ENCODE measurements at regions not wholly inside any gene's neighbourhood (a gene's known extent, or its start where the extent isn't known, plus 50 kb on each side); places are given as distances from the start of the nearest gene placed in this dataset.
A peak's percentile ranks its signal among the peaks of the same experiment; 100 is the strongest.
"Not testable (repeated sequence)": the region's sequence is repeated elsewhere in the genome, so short reads cannot be mapped to it uniquely, and the experiment has no call there.

- ATAC-seq, result no peak
- 82 to 90% methylated on average over 4 of the region's 4 CpGs for WGBS, 2 donors
- intact Hi-C loops (cut with DNase I), result no loop called here
- TF ChIP-seq CTCF (IDR thresholded peaks at IDR 0.05), result no peak
- Histone ChIP-seq H3K4me1 (no peaks in the 10 kb centered on the region), H3K27me3 (no peaks in the 10 kb centered on the region), H3K27ac (no peak overlapping the region), H3K4me3 (no peak overlapping the region), H3K36me3 (no peaks in the 10 kb centered on the region), H3K9me3 (no peaks in the 10 kb centered on the region)
- FAIRE-seq, result no peak
- DNase-seq, result no peak
Measured at GRCh38 chr2:172259827-172260226, 157.1 kb upstream of the DLX2 start.

- no peak overlapping the region for H3K27ac ChIP-seq
- H3K9me3 ChIP-seq, result no peaks in the 10 kb centered on the region
- no peak overlapping the region for H3K4me3 ChIP-seq
- intact Hi-C loops (cut with DNase I), result no loop called here
- 60 to 63% methylated on average over 8 of the region's 8 CpGs for WGBS, 2 donors
- no peak for TF ChIP-seq CTCF (IDR thresholded peaks at IDR 0.05)
- DNase-seq, result no peak
- FAIRE-seq, result no peak
- H3K4me1 ChIP-seq, result no peaks in the 10 kb centered on the region
- H3K27me3 ChIP-seq, result no peaks in the 10 kb centered on the region
- no peak for ATAC-seq
- no peaks in the 10 kb centered on the region for H3K36me3 ChIP-seq
Measured at GRCh38 chr2:172260336-172260735, 157.6 kb upstream of the DLX2 start.

GRCh38 chr2:172261292-172261691 lies 158.6 kb upstream of the DLX2 start:
- DNase-seq, result no peak
- TF ChIP-seq CTCF (IDR thresholded peaks at IDR 0.05), result no peak
- FAIRE-seq, result no peak
- WGBS, 2 donors, result 91% methylated on average over 1 of the region's 1 CpG
- ATAC-seq, result no peak
- H3K27me3 ChIP-seq, result no peaks in the 10 kb centered on the region
- no peaks in the 10 kb centered on the region for H3K36me3 ChIP-seq
- no peak overlapping the region for H3K4me3 ChIP-seq
- no peak overlapping the region for H3K27ac ChIP-seq
- intact Hi-C loops (cut with DNase I), result no loop called here
- H3K9me3 ChIP-seq, result no peaks in the 10 kb centered on the region
- H3K4me1 ChIP-seq, result no peaks in the 10 kb centered on the region

- H3K36me3 ChIP-seq, result no peaks in the 10 kb centered on the region
- H3K27me3 ChIP-seq, result no peaks in the 10 kb centered on the region
- FAIRE-seq (no peak), DNase-seq (no peak), ATAC-seq (no peak)
- 92 to 98% methylated on average over 2 of the region's 2 CpGs for WGBS, 2 donors
- no peak overlapping the region for H3K4me3 ChIP-seq
- TF ChIP-seq CTCF (IDR thresholded peaks at IDR 0.05), result no peak
- no peaks in the 10 kb centered on the region for H3K4me1 ChIP-seq
- H3K27ac ChIP-seq, result no peak overlapping the region
- H3K9me3 ChIP-seq, result no peaks in the 10 kb centered on the region
- intact Hi-C loops (cut with DNase I), result no loop called here
Measured at GRCh38 chr2:172262486-172262885, 159.8 kb upstream of the DLX2 start.

- WGBS, 2 donors, result 88% methylated on average over 2 of the region's 2 CpGs
Measured at GRCh38 chr2:172264820-172265219, 162.1 kb upstream of the DLX2 start.

GRCh38 chr2:172269507-172270244 lies 157.7 kb upstream of the ITGA6 start:
- peak overlapping the region in 1 of 4 donors; percentile 12 for H3K27ac ChIP-seq
- H3K9me3 ChIP-seq; FAIRE-seq; H3K4me3 ChIP-seq; intact Hi-C loops (cut with DNase I); ATAC-seq; H3K4me1 ChIP-seq; H3K27me3 ChIP-seq; DNase-seq; H3K36me3 ChIP-seq: not testable (repeated sequence)
- WGBS, 2 donors, result 81 to 86% methylated on average over 7 of the region's 7 CpGs

More at GRCh38 chr2:172264820-172265219, 162.1 kb upstream of the DLX2 start:
- H3K9me3 ChIP-seq; FAIRE-seq; DNase-seq; H3K4me1 ChIP-seq; H3K4me3 ChIP-seq; intact Hi-C loops (cut with DNase I); H3K27ac ChIP-seq; ATAC-seq; H3K27me3 ChIP-seq; H3K36me3 ChIP-seq: not testable (repeated sequence)
